RWPE2 (cell line): ENCODE measurements at regions not wholly inside any gene's neighbourhood (a gene's known extent, or its start where the extent isn't known, plus 50 kb on each side); places are given as distances from the start of the nearest gene placed in this dataset.

ENCODE experiments used
- ATAC-seq: fragments of 200-7000 bp; cut with Tn5 transposase; 3 replicates; pipeline ENCODE4 v1.9.1; 2021; ENCODE audit warnings: low read depth
- DNase-seq: peaks from one replicate; pipeline ENCODE4 v3.0.0-alpha.2; 2020; ENCODE audit warnings: low spot score
- H3K27ac ChIP-seq: fragments of 450-650 bp; 2 replicates; pipeline ENCODE4 v1.5.1; 2017; ENCODE audit warnings: mild to moderate bottlenecking; ENCODE audit not compliant: poor library complexity, severe bottlenecking
- H3K27me3 ChIP-seq: fragments of 250-450 bp; sonication (Bioruptor Pico); 2 replicates; pipeline ENCODE4 v1.5.1; 2021; ENCODE audit warnings: mild to moderate bottlenecking, moderate library complexity; ENCODE audit not compliant: insufficient read depth, poor library complexity, severe bottlenecking
- H3K36me3 ChIP-seq: fragments of 250-450 bp; sonication (Bioruptor Pico); 2 replicates; pipeline ENCODE4 v1.5.1; 2020; ENCODE audit warnings: low read depth, mild to moderate bottlenecking, moderate library complexity
- H3K4me1 ChIP-seq: fragments of 250-450 bp; sonication (Bioruptor Pico); 2 replicates; pipeline ENCODE4 v1.5.1; 2021; ENCODE audit warnings: mild to moderate bottlenecking, moderate library complexity; ENCODE audit not compliant: insufficient read depth, poor library complexity, severe bottlenecking
- H3K4me3 ChIP-seq: fragments of 250-450 bp; sonication (Bioruptor Pico); 2 replicates; pipeline ENCODE4 v1.5.1; 2021; ENCODE audit warnings: mild to moderate bottlenecking, moderate library complexity; ENCODE audit not compliant: severe bottlenecking
- H3K9me3 ChIP-seq: fragments of 250-450 bp; sonication (Bioruptor Pico); 2 replicates; pipeline ENCODE4 v1.5.1; 2021; ENCODE audit warnings: mild to moderate bottlenecking, moderate library complexity; ENCODE audit not compliant: severe bottlenecking
- TF ChIP-seq, protein P1 (sequence below): fragments of 450-650 bp; IDR thresholded peaks from one replicate; pipeline ENCODE4 v1.5.1; 2017; ENCODE audit warnings: mild to moderate bottlenecking, moderate library complexity; ENCODE audit not compliant: poor library complexity, severe bottlenecking

DNA sequence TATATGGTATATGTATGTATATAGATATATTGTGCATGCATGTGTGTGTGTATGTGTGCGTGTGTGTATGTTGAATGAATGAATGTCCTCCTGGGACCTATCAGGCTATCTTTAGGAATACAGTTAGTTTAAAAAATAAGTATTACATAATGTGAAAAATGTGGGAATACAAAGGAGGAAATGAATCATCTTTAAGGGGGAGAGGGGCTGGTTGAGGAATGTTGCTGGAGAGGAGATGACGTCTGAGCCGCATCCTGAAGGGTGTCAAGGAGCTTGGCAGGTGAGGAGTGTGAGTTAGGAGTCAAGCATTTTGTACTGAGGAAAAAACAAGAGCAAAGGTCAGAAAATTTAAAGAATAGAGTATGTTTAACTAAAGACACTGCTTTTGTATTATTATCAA, 62.4 kb upstream of the NLK start:
- Histone ChIP-seq H3K4me3 (no peak overlapping the region), H3K27ac (peak overlapping the region; percentile 90), H3K36me3 (no peaks in the 10 kb centered on the region), H3K27me3 (no peaks in the 10 kb centered on the region), H3K4me1 (peaks cover 35% of the 10 kb centered on the region), H3K9me3 (no peaks in the 10 kb centered on the region)
- ATAC-seq, result peak; percentile 97
- DNase-seq, result peak; percentile 91
- TF ChIP-seq, protein P1, sequence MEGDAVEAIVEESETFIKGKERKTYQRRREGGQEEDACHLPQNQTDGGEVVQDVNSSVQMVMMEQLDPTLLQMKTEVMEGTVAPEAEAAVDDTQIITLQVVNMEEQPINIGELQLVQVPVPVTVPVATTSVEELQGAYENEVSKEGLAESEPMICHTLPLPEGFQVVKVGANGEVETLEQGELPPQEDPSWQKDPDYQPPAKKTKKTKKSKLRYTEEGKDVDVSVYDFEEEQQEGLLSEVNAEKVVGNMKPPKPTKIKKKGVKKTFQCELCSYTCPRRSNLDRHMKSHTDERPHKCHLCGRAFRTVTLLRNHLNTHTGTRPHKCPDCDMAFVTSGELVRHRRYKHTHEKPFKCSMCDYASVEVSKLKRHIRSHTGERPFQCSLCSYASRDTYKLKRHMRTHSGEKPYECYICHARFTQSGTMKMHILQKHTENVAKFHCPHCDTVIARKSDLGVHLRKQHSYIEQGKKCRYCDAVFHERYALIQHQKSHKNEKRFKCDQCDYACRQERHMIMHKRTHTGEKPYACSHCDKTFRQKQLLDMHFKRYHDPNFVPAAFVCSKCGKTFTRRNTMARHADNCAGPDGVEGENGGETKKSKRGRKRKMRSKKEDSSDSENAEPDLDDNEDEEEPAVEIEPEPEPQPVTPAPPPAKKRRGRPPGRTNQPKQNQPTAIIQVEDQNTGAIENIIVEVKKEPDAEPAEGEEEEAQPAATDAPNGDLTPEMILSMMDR, result no peak

DNA sequence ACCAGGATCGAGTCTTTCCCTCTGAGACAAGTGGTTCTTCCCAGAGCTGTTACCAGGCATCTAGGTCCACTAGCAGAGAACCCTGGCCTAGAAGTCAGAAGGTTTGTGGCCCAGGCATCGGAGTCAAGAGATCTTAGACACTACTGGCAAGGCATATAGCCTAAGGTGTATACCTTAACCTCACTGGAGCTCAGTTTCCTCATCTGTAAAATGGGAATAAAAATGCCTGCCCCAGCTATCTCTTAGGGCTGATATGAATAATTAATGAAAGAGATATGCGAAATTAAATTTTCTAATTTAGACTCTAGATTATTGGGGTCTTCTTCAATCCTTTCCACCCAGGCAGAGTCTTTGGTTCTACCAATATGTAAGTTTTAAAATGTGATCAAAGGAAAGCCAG, 60.5 kb upstream of the NLK start:
- no peak for DNase-seq
- Histone ChIP-seq H3K27ac (peak overlapping the region; percentile 90), H3K27me3 (no peaks in the 10 kb centered on the region), H3K4me1 (peaks cover 29% of the 10 kb centered on the region), H3K4me3 (no peak overlapping the region), H3K9me3 (no peaks in the 10 kb centered on the region), H3K36me3 (no peaks in the 10 kb centered on the region)
- ATAC-seq, result no peak
- TF ChIP-seq, protein P1, result no peak

DNA sequence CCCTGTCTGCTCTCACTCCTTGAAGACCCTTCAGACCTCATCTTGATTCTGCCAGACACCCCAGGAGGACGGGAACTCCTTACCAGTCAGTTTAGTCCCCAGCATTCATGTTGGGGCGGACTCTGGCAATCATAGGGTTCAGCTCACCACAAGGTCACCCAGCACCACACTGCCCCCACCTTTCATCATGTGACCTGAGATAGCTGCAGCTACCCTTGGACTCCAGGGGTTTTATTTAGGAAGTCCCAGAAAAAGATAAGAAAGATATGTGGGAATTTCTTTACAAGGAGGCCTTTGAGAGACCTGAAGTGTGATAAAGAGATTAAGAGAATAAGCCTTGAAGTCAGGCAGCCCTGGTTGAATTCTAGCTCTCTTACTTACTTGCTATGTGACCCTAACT, 59.8 kb upstream of the NLK start:
- Histone ChIP-seq H3K4me1 (peaks cover 32% of the 10 kb centered on the region), H3K36me3 (no peaks in the 10 kb centered on the region), H3K27ac (no peak overlapping the region), H3K4me3 (no peak overlapping the region), H3K9me3 (no peaks in the 10 kb centered on the region), H3K27me3 (no peaks in the 10 kb centered on the region)
- TF ChIP-seq, protein P1, result no peak
- DNase-seq (no peak), ATAC-seq (no peak)

DNA sequence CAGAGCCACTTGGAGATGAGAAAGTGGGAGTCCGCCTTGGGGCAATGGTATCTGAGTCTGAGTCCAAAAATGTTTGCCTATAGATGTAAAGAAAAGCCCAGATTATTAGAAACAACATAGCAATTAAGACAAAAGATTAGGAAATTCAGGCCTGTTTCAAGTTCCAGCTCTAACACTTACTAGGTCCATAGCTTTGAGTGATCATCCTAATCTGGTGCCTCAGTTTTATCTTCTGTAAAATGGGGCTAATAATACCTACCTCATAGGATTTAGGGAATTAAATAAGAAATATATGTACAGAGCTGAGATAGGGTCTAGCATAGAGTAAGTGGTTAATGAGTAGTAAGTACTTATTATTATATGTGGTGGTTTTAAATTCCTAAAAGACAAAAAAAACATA, 58.6 kb upstream of the NLK start:
- H3K27me3 ChIP-seq, result no peaks in the 10 kb centered on the region
- no peak for DNase-seq
- ATAC-seq, result no peak
- no peak overlapping the region for H3K4me3 ChIP-seq
- no peaks in the 10 kb centered on the region for H3K36me3 ChIP-seq
- H3K9me3 ChIP-seq, result no peaks in the 10 kb centered on the region
- H3K4me1 ChIP-seq, result peaks cover 34% of the 10 kb centered on the region
- TF ChIP-seq, protein P1, result no peak
- H3K27ac ChIP-seq, result no peak overlapping the region

DNA sequence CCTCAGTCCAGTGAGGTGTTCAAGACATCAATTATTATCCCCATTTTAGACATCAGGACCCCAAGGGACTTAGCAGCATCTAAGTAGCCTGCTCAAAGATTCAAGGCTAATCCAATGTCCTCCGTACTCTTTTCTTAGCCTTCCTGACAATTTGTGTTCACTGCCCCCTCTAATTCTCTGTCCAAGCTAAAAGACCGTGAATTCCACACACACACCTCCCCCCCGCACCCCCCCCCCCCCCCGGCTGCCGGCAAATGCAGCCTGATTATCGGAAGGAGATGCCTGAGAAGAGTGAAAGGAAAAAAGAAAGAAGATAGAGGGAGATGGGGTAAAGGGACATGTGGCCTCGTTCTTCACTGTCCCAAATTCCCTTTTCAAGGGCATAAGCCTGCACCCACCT, 58.1 kb upstream of the NLK start:
- peaks cover 34% of the 10 kb centered on the region for H3K4me1 ChIP-seq
- no peak overlapping the region for H3K27ac ChIP-seq
- no peaks in the 10 kb centered on the region for H3K36me3 ChIP-seq
- ATAC-seq, result no peak
- H3K27me3 ChIP-seq, result no peaks in the 10 kb centered on the region
- DNase-seq, result no peak
- TF ChIP-seq, protein P1, result no peak
- no peak overlapping the region for H3K4me3 ChIP-seq
- H3K9me3 ChIP-seq, result no peaks in the 10 kb centered on the region
